ENCODE measurements at regions not wholly inside any gene's neighbourhood (a gene's known extent, or its start where the extent isn't known, plus 50 kb on each side); places are given as distances from the start of the nearest gene placed in this dataset.

DNA sequence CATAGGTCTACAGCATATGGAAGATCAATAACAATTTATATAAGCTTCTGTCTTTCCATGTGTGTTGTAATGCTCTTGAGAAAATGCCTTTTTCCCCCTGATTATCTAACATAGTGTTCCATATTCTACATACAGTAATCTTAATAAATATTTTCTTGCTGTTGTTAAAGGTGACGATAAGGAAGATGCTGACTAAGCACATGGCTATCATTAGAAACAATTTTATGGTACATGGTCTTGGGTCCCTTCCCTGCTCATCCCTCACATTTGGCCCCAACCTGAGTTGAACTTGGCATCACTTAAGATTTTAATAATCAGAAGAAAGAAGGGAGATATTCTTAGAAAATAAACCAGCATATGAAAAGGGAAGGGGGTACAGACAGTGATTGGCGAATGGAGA, 382.1 kb upstream of the CDH20 start:
- no peaks in the 10 kb centered on the region for H3K9me3 ChIP-seq (ENCODE audit: control insufficient read depth, insufficient read depth, low read depth, low read length)
- in situ Hi-C loops (cut with HindIII; ENCODE audit: low pct_unique_long_range_greater_than_20kb, low sequenced_read_pairs), result no loop called here
- DNase-seq (ENCODE audit: low read depth, low spot score), result no peak
- H3K27me3 ChIP-seq (ENCODE audit: control insufficient read depth, insufficient read depth, low read length), result no peaks in the 10 kb centered on the region
- POLR2A ChIA-PET, result no interaction called here
- CTCF ChIA-PET, result no interaction called here
- no TSS peak for BruUV-seq (replicated peaks)
- H3K27ac ChIP-seq (ENCODE audit: low read length), result no peak overlapping the region
- H3K4me3 ChIP-seq (ENCODE audit: low read depth in 2 of 2, low read length in 2 of 2), result no peak overlapping the region
- H3K36me3 ChIP-seq (ENCODE audit: control insufficient read depth, insufficient read depth, low read length), result no peaks in the 10 kb centered on the region
- intact Hi-C loops (cut with micrococcal nuclease; ENCODE audit: unreplicated experiment), result no loop called here
- TF ChIP-seq, protein P1, sequence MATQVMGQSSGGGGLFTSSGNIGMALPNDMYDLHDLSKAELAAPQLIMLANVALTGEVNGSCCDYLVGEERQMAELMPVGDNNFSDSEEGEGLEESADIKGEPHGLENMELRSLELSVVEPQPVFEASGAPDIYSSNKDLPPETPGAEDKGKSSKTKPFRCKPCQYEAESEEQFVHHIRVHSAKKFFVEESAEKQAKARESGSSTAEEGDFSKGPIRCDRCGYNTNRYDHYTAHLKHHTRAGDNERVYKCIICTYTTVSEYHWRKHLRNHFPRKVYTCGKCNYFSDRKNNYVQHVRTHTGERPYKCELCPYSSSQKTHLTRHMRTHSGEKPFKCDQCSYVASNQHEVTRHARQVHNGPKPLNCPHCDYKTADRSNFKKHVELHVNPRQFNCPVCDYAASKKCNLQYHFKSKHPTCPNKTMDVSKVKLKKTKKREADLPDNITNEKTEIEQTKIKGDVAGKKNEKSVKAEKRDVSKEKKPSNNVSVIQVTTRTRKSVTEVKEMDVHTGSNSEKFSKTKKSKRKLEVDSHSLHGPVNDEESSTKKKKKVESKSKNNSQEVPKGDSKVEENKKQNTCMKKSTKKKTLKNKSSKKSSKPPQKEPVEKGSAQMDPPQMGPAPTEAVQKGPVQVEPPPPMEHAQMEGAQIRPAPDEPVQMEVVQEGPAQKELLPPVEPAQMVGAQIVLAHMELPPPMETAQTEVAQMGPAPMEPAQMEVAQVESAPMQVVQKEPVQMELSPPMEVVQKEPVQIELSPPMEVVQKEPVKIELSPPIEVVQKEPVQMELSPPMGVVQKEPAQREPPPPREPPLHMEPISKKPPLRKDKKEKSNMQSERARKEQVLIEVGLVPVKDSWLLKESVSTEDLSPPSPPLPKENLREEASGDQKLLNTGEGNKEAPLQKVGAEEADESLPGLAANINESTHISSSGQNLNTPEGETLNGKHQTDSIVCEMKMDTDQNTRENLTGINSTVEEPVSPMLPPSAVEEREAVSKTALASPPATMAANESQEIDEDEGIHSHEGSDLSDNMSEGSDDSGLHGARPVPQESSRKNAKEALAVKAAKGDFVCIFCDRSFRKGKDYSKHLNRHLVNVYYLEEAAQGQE (IDR thresholded peaks at IDR 0.05; ENCODE audit: insufficient read depth in 1 of 2, low read depth in 2 of 2, low read length in 1 of 2), result no peak
- TF ChIP-seq CTCF (IDR thresholded peaks at IDR 0.05), result no peak
- TF ChIP-seq SIN3A (IDR thresholded peaks at IDR 0.05; ENCODE audit: borderline replicate concordance, insufficient read depth, low read depth, low read length), result no peak
- no peak for TF ChIP-seq TCF7L2 (IDR thresholded peaks at IDR 0.05; ENCODE audit: low read depth, low read length)
- TF ChIP-seq POLR2AphosphoS5 (IDR thresholded peaks at IDR 0.05; ENCODE audit: low read depth, low read length), result no peak
- no peak for ATAC-seq
- H3K4me1 ChIP-seq (ENCODE audit: control insufficient read depth, insufficient read depth, low read length), result no peaks in the 10 kb centered on the region

DNA sequence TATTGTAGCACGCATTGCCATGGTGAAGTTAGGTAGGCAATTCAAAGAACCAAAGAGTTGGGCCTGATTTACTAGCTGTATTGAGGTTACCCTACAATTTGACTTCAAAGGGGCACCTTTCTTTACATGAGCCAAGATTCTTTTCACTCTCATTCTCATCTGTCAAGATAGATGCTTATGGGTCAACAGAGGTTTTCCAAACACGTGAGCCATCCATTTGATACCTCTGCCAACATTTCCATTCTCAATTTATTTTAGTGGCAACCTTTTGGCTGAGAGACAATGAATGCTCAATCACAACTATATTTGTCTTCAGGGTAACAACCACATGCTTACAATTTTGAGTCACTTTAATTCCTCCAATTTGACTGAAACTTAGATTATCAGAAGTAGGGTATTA, 370.6 kb upstream of the CDH20 start:
- DNase-seq (ENCODE audit: low read depth, low spot score) (no peak), ATAC-seq (no peak)
- Histone ChIP-seq H3K36me3 (ENCODE audit: control insufficient read depth, insufficient read depth, low read length) (no peaks in the 10 kb centered on the region), H3K27me3 (ENCODE audit: control insufficient read depth, insufficient read depth, low read length) (no peaks in the 10 kb centered on the region), H3K9me3 (ENCODE audit: control insufficient read depth, insufficient read depth, low read depth, low read length) (no peaks in the 10 kb centered on the region), H3K4me3 (ENCODE audit: low read depth in 2 of 2, low read length in 2 of 2) (no peak overlapping the region), H3K4me1 (ENCODE audit: control insufficient read depth, insufficient read depth, low read length) (no peaks in the 10 kb centered on the region), H3K27ac (ENCODE audit: low read length) (no peak overlapping the region)
- in situ Hi-C loops (cut with HindIII; ENCODE audit: low pct_unique_long_range_greater_than_20kb, low sequenced_read_pairs) (no loop called here), intact Hi-C loops (cut with micrococcal nuclease; ENCODE audit: unreplicated experiment) (no loop called here)
- TF ChIP-seq CTCF (IDR thresholded peaks at IDR 0.05) (no peak), TCF7L2 (IDR thresholded peaks at IDR 0.05; ENCODE audit: low read depth, low read length) (no peak), SIN3A (IDR thresholded peaks at IDR 0.05; ENCODE audit: borderline replicate concordance, insufficient read depth, low read depth, low read length) (no peak), POLR2AphosphoS5 (IDR thresholded peaks at IDR 0.05; ENCODE audit: low read depth, low read length) (no peak)
- TF ChIP-seq, protein P1 (IDR thresholded peaks at IDR 0.05; ENCODE audit: insufficient read depth in 1 of 2, low read depth in 2 of 2, low read length in 1 of 2), result no peak
- ChIA-PET POLR2A (no interaction called here), CTCF (no interaction called here)
- BruUV-seq (replicated peaks), result no TSS peak
